GM10266 (cell line): ENCODE measurements at regions not wholly inside any gene's neighbourhood (a gene's known extent, or its start where the extent isn't known, plus 50 kb on each side); places are given as distances from the start of the nearest gene placed in this dataset.

Experiments
- DNase-seq: peaks from one replicate; pipeline ENCODE4 v3.0.0; 2012; ENCODE audit errors: extremely low spot score
- CTCF ChIP-seq: IDR thresholded peaks from 2 replicates; pipeline ENCODE4 v1.5.1; 2012; ENCODE audit warnings: mild to moderate bottlenecking, low read depth; ENCODE audit not compliant: control insufficient read depth, insufficient read depth; ENCODE audit errors: missing control alignments

GRCh38 chr1:172801771-172802322 lies 142.9 kb downstream of the FASLG start:
- TF ChIP-seq CTCF: no peak
- DNase-seq: no peak

- no peak for DNase-seq
- no peak for TF ChIP-seq CTCF
Observed at GRCh38 chr1:172809750-172810149, 150.8 kb downstream of the FASLG start.

- DNase-seq: no peak
- TF ChIP-seq CTCF: no peak
Observed at GRCh38 chr1:172810480-172811175, 151.7 kb downstream of the FASLG start.

GRCh38 chr1:172811694-172812093 lies 152.8 kb downstream of the FASLG start:
- no peak for DNase-seq
- no peak for TF ChIP-seq CTCF

- no peak for DNase-seq
- no peak for TF ChIP-seq CTCF
Observed at GRCh38 chr1:172812118-172812517, 153.2 kb downstream of the FASLG start.

DNA sequence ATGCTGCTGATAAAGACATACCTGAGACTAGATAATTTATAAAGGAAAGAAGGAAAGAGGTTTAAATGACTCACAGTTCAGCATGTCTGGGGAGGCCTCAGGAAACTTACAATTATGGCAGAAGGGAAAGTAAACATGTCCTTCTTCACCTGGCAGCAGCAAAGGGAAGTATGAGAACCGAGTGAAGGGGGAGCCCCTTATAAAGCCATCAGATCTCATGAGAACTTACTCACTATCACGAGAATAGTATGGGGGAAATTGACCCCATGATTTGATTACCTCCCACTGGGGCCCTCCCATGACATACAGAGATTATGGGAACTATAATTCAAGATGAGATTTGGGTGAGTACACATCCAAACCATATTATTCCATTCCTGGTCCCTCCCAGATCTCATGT lies 154.4 kb downstream of the FASLG start:
- no peak for TF ChIP-seq CTCF
- DNase-seq: no peak

- no peak for TF ChIP-seq CTCF
- DNase-seq: no peak
Observed at GRCh38 chr1:172814428-172814827, 155.5 kb downstream of the FASLG start.
